SK-N-SH (cell line): ENCODE measurements at regions not wholly inside any gene's neighbourhood (a gene's known extent, or its start where the extent isn't known, plus 50 kb on each side); places are given as distances from the start of the nearest gene placed in this dataset.
"Not testable (repeated sequence)": the region's sequence is repeated elsewhere in the genome, so short reads cannot be mapped to it uniquely, and the experiment has no call there.

Experiments used
- CTCF ChIA-PET: fragments of 300-600, 350-600 bp; formaldehyde crosslinking; extraction: SDS; loops from one replicate; lab custom pipeline; 2021; lab: Yijun Ruan, JAX
- POLR2A ChIA-PET: fragments of 350-600 bp; sonication (Branson Sonifier 250); formaldehyde crosslinking; extraction: SDS; loops from one replicate; lab custom pipeline; 2020; ENCODE audit warnings: antibody characterized with exemption, inconsistent platforms; lab: Yijun Ruan, JAX
- DNase-seq: peaks from one replicate; pipeline ENCODE4 v3.0.0; 2012
- H2AFZ ChIP-seq: fragments of 200-600 bp; sonication (generic); 2 replicates; pipeline ENCODE4 v1.8.1; 2016; ENCODE audit warnings: antibody characterized with exemption, mild to moderate bottlenecking, low read depth
- H3F3A ChIP-seq: fragments of 200-600 bp; sonication (generic); replicated peaks from 2 replicates; pipeline ENCODE3; 2016; ENCODE audit warnings: antibody characterized with exemption, mild to moderate bottlenecking; ENCODE audit not compliant: insufficient read depth
- H3K27ac ChIP-seq, 2 experiments: fragments of 200-500 bp in 1 of 2; fragments of 200-600 bp in 1 of 2; sonication (Bioruptor generic) in 1 of 2; sonication (generic), shearing (Covaris generic) in 1 of 2; 2 replicates each; pipeline versions ENCODE4 v1.5.1 to v1.6.1; 2014 to 2016; ENCODE audit warnings: low read depth in 2 of 2, inconsistent platforms in 1 of 2, low read length in 1 of 2, mild to moderate bottlenecking in 1 of 2, mixed read lengths in 1 of 2
- H3K27me3 ChIP-seq: fragments of 200-600 bp; sonication (generic), shearing (Covaris generic); 2 replicates; pipeline ENCODE4 v1.6.1; 2016; ENCODE audit warnings: mixed run types; ENCODE audit not compliant: insufficient read depth
- H3K36me3 ChIP-seq, 2 experiments: fragments of 200-500 bp in 1 of 2; fragments of 200-600 bp in 1 of 2; sonication (Bioruptor generic) in 1 of 2; sonication (generic) in 1 of 2; replicated peaks in 1 of 2; 2 replicates each; pipeline versions ENCODE3 to v1.5.1; 2014 to 2016; ENCODE audit warnings: low read length in 1 of 2, mild to moderate bottlenecking in 1 of 2; ENCODE audit not compliant: insufficient read depth in 2 of 2, control insufficient read depth in 1 of 2
- H3K4me1 ChIP-seq, 2 experiments: fragments of 200-500 bp in 1 of 2; fragments of 200-600 bp in 1 of 2; sonication (Bioruptor generic) in 1 of 2; sonication (generic), shearing (Covaris generic) in 1 of 2; 2 replicates each; pipeline versions ENCODE4 v1.5.1 to v1.6.1; 2014 to 2016; ENCODE audit warnings: low read depth in 1 of 2, low read length in 1 of 2, mixed run types in 1 of 2; ENCODE audit not compliant: insufficient read depth in 2 of 2, control insufficient read depth in 1 of 2
- H3K4me2 ChIP-seq: fragments of 200-600 bp; sonication (generic), shearing (Covaris generic); 2 replicates; pipeline ENCODE4 v1.6.1; 2017; ENCODE audit warnings: mixed run types
- H3K4me3 ChIP-seq, 2 experiments: fragments of 200-500 bp in 1 of 2; fragments of 200-600 bp in 1 of 2; sonication (Bioruptor generic) in 1 of 2; sonication (generic), shearing (Covaris generic) in 1 of 2; 2 replicates each; pipeline versions ENCODE4 v1.5.1 to v1.8.1; 2014 to 2016; ENCODE audit warnings: low read depth in 2 of 2, inconsistent platforms in 1 of 2, low read length in 1 of 2, mild to moderate bottlenecking in 1 of 2, mixed read lengths in 1 of 2, moderate library complexity in 1 of 2
- H3K79me2 ChIP-seq: fragments of 200-600 bp; sonication (generic); 2 replicates; pipeline ENCODE4 v1.8.1; 2017; ENCODE audit warnings: mild to moderate bottlenecking; ENCODE audit not compliant: insufficient read depth
- H3K9ac ChIP-seq: fragments of 200-600 bp; sonication (generic); 2 replicates; pipeline ENCODE4 v1.6.1; 2017; ENCODE audit warnings: mixed run types
- H3K9me2 ChIP-seq: fragments of 200-600 bp; sonication (generic); 2 replicates; pipeline ENCODE4 v1.6.1; 2017; ENCODE audit warnings: mixed run types
- H3K9me3 ChIP-seq: fragments of 200-600 bp; sonication (generic); 2 replicates; pipeline ENCODE4 v1.6.1; 2017; ENCODE audit warnings: mixed run types, mild to moderate bottlenecking, moderate library complexity
- H4K20me1 ChIP-seq: fragments of 200-600 bp; sonication (generic); 2 replicates; pipeline ENCODE4 v1.6.1; 2017; ENCODE audit warnings: mild to moderate bottlenecking, mixed run types; ENCODE audit not compliant: insufficient read depth
- CHD2 ChIP-seq: fragments of 150-350 bp; IDR thresholded peaks from 2 replicates; pipeline ENCODE4 v1.6.1; 2018; ENCODE audit warnings: low read length; ENCODE audit not compliant: partially characterized antibody
- ELF1 ChIP-seq: IDR thresholded peaks from 2 replicates; pipeline ENCODE4 v1.4.0; 2012
- EP300 ChIP-seq, 2 experiments: IDR thresholded peaks; 2 replicates each; pipeline versions ENCODE4 v1.4.0 to v1.6.1; 2012; ENCODE audit warnings: borderline replicate concordance in 1 of 2, low read depth in 1 of 2, low read length in 1 of 2
- FOXM1 ChIP-seq: IDR thresholded peaks from 2 replicates; pipeline ENCODE4 v1.4.0; 2012; ENCODE audit warnings: low read depth, mild to moderate bottlenecking
- JUND ChIP-seq: IDR thresholded peaks from 2 replicates; pipeline ENCODE4 v1.4.0; 2012
- MXI1 ChIP-seq: IDR thresholded peaks from 2 replicates; pipeline ENCODE4 v1.6.1; 2012; ENCODE audit warnings: mild to moderate bottlenecking, low read depth, low read length, improper control_type of control experiment
- NFIC ChIP-seq: IDR thresholded peaks from 2 replicates; pipeline ENCODE4 v1.4.0; 2012; ENCODE audit warnings: borderline replicate concordance
- NRF1 ChIP-seq: IDR thresholded peaks from 2 replicates; pipeline ENCODE4 v1.6.1; 2012; ENCODE audit warnings: low read depth, mild to moderate bottlenecking, low read length
- POLR2AphosphoS5 ChIP-seq: IDR thresholded peaks from 2 replicates; pipeline ENCODE4 v1.6.1; 2012; ENCODE audit warnings: low read depth, low read length
- RCOR1 ChIP-seq: fragments of 150-350 bp; IDR thresholded peaks from 2 replicates; pipeline ENCODE4 v1.6.1; 2017; ENCODE audit warnings: antibody characterized with exemption, low read length
- RFX5 ChIP-seq: IDR thresholded peaks from 2 replicates; pipeline ENCODE4 v1.6.1; 2012; ENCODE audit warnings: mild to moderate bottlenecking, improper control_type of control experiment, low read length
- WGBS: methylation state at CpG from one replicate; pipeline ENCODE4 v1.1.6; 2017; ENCODE audit warnings: low lambda C conversion rate; 5-methylcytosine and 5-hydroxymethylcytosine counted together
- TF ChIP-seq, protein P1 (sequence below): IDR thresholded peaks from 2 replicates; pipeline ENCODE4 v1.4.0; 2012; ENCODE audit warnings: low read depth, borderline replicate concordance
- TF ChIP-seq, protein P2 (sequence below): fragments of 150-350 bp; IDR thresholded peaks from 2 replicates; pipeline ENCODE4 v1.6.1; 2017; ENCODE audit warnings: antibody characterized with exemption, low read length, low read depth, borderline replicate concordance

- TF ChIP-seq, protein P1, sequence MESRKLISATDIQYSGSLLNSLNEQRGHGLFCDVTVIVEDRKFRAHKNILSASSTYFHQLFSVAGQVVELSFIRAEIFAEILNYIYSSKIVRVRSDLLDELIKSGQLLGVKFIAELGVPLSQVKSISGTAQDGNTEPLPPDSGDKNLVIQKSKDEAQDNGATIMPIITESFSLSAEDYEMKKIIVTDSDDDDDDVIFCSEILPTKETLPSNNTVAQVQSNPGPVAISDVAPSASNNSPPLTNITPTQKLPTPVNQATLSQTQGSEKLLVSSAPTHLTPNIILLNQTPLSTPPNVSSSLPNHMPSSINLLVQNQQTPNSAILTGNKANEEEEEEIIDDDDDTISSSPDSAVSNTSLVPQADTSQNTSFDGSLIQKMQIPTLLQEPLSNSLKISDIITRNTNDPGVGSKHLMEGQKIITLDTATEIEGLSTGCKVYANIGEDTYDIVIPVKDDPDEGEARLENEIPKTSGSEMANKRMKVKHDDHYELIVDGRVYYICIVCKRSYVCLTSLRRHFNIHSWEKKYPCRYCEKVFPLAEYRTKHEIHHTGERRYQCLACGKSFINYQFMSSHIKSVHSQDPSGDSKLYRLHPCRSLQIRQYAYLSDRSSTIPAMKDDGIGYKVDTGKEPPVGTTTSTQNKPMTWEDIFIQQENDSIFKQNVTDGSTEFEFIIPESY = no peak
- TF ChIP-seq RFX5 (no peak), FOXM1 (no peak), POLR2AphosphoS5 (no peak), MXI1 (no peak), NRF1 (no peak), ELF1 (no peak), EP300 (IDR thresholded peaks at IDR 0.05; ENCODE audit: borderline replicate concordance in 1 of 2, low read depth in 1 of 2, low read length in 1 of 2) (no peak)
Measured at GRCh38 chr14:83893447-83893846, 1636.5 kb upstream of the FLRT2 start (continued).

DNA sequence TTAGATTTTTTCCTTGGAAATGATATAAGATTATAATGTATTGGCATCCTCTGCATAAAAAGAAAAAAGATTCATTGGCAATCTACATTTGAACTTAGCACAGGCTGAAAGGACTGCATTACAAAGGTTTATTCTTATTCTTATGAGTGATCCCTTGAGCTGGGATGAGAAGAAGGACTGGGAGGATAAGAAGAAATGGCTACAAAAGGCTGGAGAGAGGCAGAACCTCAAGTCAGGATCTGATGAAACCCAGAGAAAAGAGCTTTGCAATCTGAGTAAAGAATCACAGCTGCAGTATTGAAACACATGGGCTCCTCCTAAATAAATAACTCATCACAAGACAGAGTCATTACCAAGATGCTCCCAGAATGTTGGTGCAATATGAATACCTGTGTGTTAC, 1635.4 kb upstream of the FLRT2 start:
- Histone ChIP-seq H3K9me3 (no peaks in the 10 kb centered on the region), H3K79me2 (no peaks in the 10 kb centered on the region), H3K4me1 (no peaks in the 10 kb centered on the region), H3K9ac (no peak overlapping the region), H3K4me3 (no peak overlapping the region), H3K36me3 (no peaks in the 10 kb centered on the region), H4K20me1 (no peaks in the 10 kb centered on the region), H3F3A (no peaks in the 10 kb centered on the region), H2AFZ (no peak overlapping the region), H3K9me2 (no peaks in the 10 kb centered on the region), H3K4me2 (no peak overlapping the region), H3K27ac (no peak overlapping the region), H3K27me3 (no peaks in the 10 kb centered on the region)
- no peak for DNase-seq
- CTCF ChIA-PET = no interaction called here
- TF ChIP-seq ELF1 (no peak), NFIC (no peak), CHD2 (no peak), POLR2AphosphoS5 (no peak), JUND (no peak), RCOR1 (no peak)
- TF ChIP-seq, protein P2, sequence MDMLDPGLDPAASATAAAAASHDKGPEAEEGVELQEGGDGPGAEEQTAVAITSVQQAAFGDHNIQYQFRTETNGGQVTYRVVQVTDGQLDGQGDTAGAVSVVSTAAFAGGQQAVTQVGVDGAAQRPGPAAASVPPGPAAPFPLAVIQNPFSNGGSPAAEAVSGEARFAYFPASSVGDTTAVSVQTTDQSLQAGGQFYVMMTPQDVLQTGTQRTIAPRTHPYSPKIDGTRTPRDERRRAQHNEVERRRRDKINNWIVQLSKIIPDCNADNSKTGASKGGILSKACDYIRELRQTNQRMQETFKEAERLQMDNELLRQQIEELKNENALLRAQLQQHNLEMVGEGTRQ = no peak
- POLR2A ChIA-PET = no interaction called here

- H3K4me2 ChIP-seq, H3K36me3 ChIP-seq, H3K27me3 ChIP-seq, H3K9me2 ChIP-seq, POLR2A ChIA-PET, H3K4me1 ChIP-seq, H3F3A ChIP-seq, H3K79me2 ChIP-seq, H3K9me3 ChIP-seq, H4K20me1 ChIP-seq, H3K4me3 ChIP-seq, H3K27ac ChIP-seq, DNase-seq, H2AFZ ChIP-seq, H3K9ac ChIP-seq: not testable (repeated sequence)
- CTCF ChIA-PET = interaction anchor here (1.2 kb wide), 1 partner anchor 8 kb away, joined by 4 read pairs; no protein-coding TSS in a partner anchor
- WGBS = 6% methylated on average over 2 of the region's 2 CpGs
Measured at GRCh38 chr14:83898558-83898957, 1631.4 kb upstream of the FLRT2 start.
